ENCODE measurements at regions not wholly inside any gene's neighbourhood (a gene's known extent, or its start where the extent isn't known, plus 50 kb on each side); places are given as distances from the start of the nearest gene placed in this dataset.
"Not testable (repeated sequence)": the region's sequence is repeated elsewhere in the genome, so short reads cannot be mapped to it uniquely, and the experiment has no call there.

DNA sequence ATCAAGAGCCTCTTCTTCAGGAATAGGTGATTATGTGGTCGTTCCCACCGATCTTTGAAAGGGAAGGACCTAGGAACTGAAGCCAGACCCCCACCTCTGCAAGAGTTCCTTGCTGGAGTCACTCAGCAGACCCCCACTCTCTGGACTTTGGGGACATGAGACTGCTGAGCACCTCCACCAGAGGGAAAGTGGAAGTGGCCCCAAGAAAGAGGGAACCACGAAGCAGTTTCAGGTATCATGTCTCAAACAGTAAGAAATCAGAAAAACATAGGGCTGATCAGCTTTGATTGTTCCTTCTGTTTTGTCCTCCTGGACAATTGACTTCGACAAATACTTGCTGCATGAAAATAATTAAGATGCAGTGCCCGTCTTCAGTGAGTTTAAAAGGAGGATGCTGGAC is 84.2 kb upstream of the ADORA2B start:
- not testable (repeated sequence) for DNase-seq (ENCODE audit: low read depth)

DNA sequence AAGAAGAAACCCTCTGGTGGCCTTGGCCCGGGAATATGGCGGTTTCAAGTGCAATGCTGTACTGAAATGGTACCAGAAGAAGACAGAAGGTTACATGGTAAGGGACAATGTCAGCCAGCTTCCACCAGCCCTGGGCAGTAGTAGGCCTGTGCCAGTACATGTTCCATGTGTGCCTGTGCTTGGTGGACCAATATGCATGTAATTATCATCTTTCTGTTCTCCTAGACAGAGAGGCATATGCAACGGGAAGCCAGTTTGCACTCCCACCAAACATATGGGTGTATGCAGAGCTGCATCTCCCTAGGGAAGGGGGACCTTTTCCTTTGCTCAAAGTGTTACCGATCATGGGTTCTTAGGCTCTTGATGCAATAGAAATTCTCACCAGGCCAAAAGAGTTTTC is 80.9 kb upstream of the ADORA2B start:
- not testable (repeated sequence) for DNase-seq (ENCODE audit: low read depth)

DNA sequence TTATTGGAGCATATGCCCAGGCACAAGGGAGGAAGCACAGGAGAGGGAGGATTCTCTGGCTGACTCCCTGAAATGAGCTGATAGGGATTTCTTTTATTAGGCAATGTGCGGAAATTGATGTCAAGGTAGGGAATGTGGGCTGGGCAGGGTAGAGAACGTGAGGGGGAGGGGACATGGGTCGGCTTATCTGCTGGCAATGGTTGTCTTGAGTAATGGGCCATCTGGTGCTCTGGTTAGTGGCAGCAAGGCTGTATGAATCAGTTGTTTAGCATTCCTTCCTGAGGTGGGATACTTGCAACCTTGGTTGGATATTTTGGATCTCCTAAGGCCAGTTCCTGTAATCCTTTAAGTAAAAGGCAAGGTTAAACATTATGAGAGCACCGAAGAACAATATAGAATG is 80.5 kb upstream of the ADORA2B start:
- peak; percentile 26 for DNase-seq (ENCODE audit: low read depth)

DNA sequence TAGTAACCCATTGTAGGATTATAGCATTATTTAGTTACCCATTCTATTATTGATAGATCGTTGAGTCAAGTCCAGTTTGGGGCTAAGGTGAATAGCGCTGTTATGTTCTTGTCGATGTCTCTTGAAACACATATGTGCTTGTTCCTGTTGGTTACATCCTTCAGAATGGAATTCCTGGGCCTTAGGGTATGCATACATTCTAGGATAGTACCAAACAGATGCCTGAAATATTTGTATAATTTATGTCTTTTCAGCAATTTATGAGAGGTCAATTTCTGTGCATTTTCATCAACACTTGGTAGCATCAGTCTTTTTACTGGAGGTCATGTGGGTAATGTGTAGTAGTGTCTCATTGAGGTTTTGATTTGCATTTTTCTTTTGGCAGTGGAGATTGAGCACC is 78.9 kb upstream of the ADORA2B start:
- not testable (repeated sequence) for DNase-seq (ENCODE audit: low read depth)

DNA sequence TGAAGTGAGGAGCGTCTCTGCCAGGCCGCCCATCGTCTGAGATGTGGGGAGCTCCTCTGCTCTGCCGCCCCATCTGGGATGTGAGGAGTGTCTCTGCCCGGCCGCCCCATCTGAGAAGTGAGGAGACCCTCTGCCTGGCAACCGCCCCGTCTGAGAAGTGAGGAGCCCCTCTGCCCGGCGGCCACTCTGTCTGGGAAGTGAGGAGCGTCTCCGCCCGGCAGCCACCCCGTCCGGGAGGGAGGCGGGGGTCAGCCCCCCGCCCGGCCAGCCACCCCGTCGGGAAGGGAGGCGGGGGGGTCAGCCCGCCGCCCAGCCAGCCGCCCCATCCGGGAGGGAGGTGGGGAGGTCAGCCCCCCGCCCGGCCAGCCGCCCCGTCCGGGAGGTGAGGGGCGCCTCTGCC is 77.6 kb upstream of the ADORA2B start:
- DNase-seq (ENCODE audit: low read depth), result not testable (repeated sequence)

DNA sequence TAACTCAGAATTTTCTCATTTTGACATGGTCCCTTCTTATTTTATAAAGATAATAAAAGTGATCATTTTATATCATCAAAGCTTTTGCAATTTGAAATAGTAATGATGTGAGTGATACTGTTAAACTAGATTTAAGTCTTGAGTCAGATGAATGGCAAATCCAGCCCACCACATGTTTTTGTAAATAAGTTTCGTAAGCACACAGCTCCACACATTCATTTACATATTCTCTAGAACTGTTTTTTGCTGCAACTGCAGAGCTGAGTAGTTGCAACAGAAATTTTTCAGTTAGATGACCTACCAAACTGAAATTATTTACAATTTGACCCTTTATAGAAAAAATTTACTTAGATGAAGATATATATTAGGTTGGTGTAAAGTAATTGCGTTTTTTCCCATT is 75.1 kb upstream of the ADORA2B start:
- DNase-seq (ENCODE audit: low read depth), result not testable (repeated sequence)

DNA sequence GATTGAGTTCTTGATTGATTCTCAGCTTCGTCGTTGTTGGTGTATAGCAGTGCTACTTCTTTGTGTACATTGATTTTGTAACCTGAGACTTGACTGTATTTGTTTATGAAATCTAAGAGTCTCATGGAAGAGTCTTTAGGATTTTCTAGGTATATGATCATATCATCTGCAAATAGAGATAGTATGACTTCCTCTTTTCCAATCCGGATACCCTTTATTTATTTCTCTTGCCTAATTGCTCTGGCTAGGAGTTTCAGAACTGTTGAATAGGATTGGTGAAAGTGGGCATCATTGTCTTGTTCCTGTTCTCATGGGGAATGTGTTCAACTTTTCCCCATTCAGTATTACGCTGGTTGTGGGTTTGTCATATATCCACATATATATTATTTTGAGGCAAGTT is 72.3 kb upstream of the ADORA2B start:
- DNase-seq (ENCODE audit: low read depth), result not testable (repeated sequence)

DNA sequence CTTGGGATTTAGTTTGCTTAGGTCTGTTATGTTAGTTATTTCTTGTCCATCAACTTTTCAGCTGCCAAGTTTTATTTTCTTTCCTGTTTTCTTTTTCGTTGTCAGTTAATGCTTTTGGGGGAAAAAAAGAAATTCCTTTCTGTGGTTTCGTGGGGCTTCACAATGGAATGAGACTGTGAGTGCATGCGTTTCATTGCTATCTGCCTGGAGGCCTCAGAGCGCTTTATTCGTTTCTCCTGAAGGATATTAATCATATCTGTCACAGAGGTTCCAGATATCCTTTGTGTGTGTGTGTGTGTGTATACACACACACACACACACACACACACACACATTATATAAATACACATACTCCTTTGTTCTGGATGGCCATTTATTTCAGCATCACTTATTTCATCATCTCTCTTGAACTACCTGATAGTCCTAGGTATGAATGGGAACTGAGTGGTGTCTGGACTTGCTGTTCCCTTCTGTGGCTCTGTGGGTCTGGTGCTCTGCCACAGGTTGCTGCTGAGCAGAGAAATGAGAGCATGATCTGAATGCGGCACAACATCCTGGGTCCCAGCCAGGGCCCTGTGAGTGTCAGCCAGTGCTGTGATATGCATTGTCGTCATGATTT is 66.9 kb upstream of the ADORA2B start:
- DNase-seq (ENCODE audit: low read depth), result not testable (repeated sequence)

DNA sequence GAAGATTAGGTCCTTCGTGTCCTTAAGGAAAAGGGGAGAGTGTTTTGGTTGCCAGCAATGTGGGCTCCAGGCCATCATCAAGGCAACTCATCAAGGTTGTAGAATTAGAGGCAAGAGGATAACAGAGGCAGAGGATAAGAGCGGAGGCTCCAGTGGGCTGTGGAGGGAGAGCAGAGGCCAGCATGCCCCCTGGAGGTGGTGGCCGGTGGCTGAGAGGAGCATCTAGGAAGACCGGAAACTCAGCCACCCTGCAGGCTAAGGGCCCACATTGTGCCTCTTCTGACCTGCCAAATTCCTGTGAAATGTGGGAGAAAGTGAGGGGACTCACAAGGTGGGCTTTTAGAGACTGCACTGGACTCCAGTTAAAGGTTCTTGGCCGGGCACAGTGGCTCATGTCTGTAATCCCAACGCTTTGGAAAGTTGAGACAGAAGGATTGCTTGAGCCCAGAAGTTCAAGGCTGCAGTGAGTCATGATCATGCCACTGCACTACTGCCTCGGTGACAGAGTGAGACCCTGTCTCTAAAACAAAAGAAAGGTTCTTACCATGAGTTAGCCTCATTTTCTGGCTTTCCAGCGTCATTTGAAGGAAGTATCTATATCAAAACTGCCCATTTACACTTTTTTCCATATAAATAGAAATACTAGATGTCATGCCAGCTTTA is 62.7 kb upstream of the ADORA2B start:
- DNase-seq (ENCODE audit: low read depth), result no peak

DNA sequence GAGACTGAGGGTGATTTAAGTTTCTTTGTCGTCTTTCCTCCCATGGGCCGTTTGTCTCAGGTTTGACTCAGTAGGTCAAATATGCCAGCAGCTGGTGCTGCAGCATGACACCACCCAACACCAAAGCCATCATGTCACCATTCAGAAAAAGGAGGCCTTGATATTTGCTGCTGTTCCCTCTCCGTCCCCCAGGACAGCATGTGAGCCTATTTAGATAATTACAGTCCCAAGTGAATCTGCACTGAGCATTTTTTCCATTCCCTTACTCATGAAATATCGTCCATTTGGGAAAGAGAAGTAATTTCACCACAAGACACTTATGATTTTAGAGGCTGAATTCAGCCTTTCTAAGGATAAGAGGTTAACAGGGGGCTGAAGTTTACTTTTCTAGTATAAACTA is 62.2 kb upstream of the ADORA2B start:
- DNase-seq (ENCODE audit: low read depth), result no peak

DNA sequence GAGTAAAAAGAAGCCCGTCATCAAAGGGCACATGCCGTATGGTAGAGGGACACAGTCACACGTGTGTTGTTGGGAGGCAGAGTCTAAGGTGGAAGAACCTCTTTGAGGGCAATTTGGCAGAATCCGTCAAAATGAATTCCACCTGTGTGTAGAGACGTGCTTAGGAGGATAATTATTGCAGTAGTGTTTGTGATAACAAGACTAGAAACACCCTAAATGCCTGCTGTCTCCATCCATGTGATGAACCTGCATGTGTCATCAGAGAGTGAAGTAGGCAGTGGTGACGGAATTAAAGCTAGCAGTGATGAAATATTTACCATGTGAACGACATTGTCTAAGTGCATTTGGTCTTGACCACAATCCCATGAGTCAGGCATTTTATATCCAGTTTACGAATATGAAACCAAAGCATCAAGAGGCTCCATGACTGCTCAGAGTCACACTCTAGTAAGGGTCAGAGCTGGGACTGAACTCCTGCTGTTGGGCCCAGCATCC is 61.3 kb upstream of the ADORA2B start:
- peak; percentile 85 for DNase-seq (ENCODE audit: low read depth)

DNA sequence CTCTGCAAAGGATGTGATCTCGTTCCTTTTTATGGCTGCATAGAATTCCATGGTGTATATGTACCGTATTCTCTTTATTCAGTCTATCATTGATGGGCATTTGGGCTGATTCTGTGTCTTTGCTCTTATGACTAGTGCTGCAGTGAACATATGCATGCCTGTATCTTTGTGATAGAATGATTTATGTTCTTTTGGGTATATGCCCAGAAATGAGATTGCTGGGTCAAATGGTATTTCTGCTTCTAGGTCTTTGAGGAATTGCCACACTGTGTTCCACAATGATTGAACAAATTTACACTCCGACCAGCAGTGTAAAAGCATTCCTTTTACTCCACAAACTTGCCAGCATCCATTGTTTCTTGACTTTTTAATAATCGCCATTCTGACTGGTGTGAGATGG is 60.2 kb upstream of the ADORA2B start:
- DNase-seq (ENCODE audit: low read depth), result peak; percentile 71

DNA sequence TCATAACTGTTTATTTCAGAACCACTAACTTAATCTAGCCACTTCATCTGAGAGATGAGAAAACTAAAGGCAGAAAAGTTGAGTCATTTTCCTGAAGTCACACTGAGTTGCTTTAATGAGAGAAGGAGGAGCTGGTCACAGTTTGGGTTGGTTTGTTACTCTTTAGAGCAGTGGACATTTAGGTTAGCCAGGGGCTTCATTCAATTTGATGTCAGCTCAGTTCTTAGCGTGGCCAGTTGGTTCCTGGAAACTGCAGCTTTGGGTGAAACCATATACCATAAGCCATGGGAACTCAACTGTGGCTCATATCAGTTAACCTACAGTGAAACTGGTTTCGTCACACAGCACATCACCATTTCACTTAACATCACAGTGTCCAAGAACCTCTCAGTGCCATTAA is 59.2 kb upstream of the ADORA2B start:
- peak; percentile 50 for DNase-seq (ENCODE audit: low read depth)

DNA sequence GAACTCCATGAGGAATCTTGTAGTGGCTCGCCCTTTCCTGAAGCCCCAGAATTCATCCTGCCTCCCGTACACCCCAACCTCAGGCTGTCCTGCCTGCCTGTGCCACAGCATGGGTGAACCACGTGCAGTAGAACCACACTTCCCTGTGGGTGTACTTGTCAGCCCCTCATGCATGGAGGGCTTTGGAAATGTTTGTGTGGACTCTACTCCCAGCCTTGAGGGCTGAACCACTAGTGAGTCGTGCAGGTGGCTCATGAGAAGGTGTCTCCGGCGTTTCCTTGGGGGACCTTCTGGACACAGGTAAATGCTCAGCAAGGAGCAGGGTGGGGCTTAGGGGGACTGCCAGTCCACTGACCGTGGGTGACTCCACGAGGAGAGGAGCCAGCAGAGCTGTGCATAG is 58.7 kb upstream of the ADORA2B start:
- DNase-seq (ENCODE audit: low read depth), result no peak

DNA sequence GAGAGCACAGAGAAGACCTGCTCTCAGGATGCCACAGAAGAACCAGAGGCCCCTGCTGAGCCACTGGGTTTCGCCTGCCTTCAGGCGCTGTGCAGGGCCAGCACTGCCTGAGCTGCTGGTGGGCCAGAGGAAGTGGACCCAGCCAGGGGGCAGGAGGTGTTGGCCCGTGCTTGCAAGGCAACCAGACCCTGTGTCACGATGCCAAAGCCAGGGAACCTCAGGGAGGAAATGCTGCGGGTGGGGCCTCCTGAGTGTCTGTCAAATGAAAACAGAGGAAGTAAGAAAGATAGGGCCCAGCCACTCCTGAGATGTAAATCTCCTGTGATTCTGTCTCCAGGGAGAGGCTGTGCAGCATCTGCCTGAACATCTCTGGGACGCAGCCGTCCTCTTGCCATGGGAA is 58.1 kb upstream of the ADORA2B start:
- no peak for DNase-seq (ENCODE audit: low read depth)

DNA sequence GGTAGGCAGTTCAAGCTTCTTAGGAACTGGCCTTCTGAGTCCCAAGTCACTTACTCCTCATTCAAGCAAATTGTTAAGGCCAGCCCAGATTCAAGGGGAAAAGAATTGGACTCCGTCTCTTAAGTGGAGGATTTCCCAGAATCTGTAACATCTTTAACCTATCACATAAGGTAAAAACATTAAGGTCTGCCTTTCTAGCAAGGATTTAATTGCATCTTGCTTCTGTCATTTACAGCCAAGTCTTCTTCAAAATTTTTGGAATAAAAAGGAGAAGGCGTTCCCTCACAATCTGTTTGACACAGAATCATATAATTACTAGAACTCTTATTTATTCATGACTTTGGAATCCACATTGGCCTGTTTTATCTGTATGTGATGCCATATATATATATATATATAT is 56.5 kb upstream of the ADORA2B start:
- DNase-seq (ENCODE audit: low read depth), result no peak

DNA sequence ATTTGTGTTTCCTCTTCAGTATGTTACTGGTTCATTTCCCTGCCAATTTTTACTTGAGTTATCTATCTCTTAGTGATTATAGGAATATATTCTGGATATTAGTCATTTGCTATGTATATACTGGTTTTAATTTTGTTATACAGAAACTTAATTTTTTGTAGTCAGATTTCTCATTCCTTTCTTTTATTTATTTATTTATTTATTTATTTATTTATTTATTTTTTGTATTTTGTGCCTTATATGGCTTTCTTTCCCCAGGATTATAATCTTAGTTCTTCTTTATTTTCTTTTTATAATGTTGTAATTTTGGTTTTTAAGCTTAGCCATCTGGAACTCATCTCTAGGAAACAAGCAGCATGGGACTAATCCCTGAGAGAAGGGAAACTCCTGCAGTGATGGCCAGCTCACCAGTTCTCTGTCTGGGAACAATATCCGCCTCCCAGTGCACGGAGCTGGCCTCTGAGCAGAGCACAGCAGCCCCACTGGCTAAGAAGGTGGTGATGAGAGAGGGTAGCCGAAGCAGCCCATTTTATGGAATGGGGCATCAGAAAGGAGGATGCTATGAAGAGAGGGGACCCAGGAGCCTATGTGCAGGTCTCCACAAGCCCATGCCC is 54.5 kb upstream of the ADORA2B start:
- no peak for DNase-seq (ENCODE audit: low read depth)

DNA sequence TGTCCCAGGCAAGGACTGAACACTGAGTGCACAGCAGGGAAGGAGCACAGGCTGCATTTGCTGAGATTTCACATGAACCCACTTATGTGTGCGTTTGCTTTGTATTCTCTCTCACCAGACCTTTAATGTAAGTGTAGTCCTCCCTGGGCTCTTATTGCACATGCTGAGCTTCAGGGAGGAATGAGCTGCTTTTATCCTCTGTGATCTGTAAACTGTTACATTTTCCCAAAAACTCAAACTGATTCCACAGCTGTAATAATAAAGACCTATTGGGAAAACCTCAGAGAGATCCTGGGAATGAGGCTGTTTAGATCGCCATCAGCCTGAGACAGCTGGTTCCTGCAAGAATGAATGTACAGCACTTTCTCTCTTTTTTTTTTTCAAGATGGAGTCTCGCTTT is 53.6 kb upstream of the ADORA2B start:
- DNase-seq (ENCODE audit: low read depth), result peak; percentile 36

DNA sequence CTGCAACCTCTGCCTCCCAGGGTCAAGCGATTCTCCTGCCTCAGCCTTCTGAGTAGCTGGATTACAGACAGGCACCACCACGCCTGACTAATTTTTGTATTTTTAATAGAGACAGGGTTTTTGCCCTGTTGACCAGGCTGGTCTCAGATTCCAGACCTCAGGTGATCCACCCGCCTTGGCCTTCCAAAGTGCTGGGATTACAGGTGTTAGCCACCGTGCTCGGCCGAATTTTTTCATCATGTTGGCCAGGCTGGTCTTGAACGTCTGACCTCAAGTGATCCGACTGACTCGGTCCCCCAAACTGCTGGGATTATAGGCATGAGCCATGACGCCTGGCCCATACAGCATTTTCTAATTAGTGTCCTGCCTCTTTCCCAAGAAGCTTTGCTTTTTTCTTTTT is 52.7 kb upstream of the ADORA2B start:
- no peak for DNase-seq (ENCODE audit: low read depth)

DNA sequence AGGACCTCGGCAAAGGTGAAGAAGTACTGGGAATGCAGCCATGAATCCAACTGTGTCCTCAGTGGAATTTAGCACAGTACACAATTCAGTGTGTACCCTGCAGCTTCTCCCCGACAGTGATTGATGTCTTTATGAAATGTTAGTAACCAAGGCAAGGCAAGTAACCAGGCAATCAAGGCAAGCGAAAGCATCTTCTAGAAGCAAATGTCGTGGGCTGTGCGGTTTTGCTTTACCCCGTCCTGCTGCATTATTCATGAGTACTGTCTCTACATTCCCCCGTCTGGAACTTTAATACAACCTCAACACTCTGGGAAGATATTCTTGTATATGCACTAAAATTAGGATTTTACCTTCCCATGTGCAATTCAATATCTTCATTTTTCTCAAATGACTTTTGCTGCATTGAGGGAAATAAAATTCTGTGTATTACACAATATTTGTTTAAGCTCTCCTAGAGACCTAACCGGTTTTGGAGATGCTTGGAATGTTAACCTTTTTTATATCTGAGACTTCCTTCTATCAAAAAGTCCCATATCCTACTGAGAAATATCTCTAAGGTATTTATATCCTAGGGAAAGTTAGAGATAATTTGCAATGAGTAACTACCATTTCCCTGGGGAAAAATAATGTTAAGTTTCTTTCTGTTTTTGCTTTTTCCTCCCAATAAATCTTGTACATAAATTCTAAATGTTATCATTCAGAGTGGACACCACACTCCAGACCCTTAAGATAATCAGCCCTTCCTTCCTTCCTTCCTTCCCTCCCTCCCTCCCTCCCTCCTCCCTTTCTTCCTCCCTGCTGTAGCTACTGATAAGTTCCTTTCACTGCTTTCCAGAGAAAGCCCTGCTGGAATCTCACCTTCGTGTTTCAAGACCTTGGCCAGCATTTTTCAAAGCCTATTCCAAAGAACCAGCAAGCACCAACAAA is 51.9 kb upstream of the ADORA2B start:
- DNase-seq (ENCODE audit: low read depth), result peak; percentile 60

DNA sequence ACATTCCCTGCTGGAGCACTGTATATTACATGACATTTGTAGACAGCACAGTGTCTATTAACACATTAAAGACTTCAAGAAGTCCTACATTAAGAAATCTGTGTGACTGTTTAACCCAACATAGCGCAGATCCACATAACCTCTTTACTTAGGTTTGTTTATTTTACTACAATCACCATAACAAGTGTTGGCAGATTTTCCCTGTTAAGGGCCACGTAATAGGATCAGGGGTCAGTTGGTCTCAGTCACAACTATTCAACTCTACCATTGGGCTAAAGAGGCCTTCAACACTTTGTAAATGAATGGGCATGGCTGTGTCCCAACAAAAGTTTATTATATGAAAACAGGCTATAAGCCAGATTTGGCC is 51.3 kb upstream of the ADORA2B start:
- peak; percentile 59 for DNase-seq (ENCODE audit: low read depth)

DNA sequence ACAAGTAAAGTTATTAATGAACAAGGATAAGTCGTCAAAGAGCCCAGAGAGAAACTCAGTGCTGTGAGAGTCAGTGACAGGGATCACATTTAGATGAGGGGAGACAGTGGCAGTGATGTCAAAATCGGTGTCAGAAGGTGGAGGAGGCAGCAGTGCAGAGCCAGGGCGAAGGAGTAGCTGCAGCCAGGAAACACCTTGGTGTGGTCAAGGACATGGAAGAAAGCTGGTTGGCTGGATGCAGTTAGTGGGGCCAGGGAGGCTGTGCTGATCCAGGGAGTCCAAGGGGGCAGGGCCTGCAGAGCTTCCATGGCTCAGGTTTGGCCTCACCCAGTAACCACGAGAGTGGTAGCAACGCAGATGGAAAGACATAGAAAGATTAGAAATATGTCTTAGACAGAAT is 50.7 kb upstream of the ADORA2B start:
- no peak for DNase-seq (ENCODE audit: low read depth)

Data from EH (cell line).